Dedifferentiated amniotic fluid mesenchymal stem cell (primary cell): ENCODE measurements at regions not wholly inside any gene's neighbourhood (a gene's known extent, or its start where the extent isn't known, plus 50 kb on each side); places are given as distances from the start of the nearest gene placed in this dataset.
A peak's percentile ranks its signal among the peaks of the same experiment; 100 is the strongest.
"Not testable (repeated sequence)": the region's sequence is repeated elsewhere in the genome, so short reads cannot be mapped to it uniquely, and the experiment has no call there.

ENCODE experiments used
- DNase-seq: peaks from one replicate; pipeline ENCODE4 v3.0.0-alpha.2; 2016; ENCODE audit errors: extremely low spot score

DNA sequence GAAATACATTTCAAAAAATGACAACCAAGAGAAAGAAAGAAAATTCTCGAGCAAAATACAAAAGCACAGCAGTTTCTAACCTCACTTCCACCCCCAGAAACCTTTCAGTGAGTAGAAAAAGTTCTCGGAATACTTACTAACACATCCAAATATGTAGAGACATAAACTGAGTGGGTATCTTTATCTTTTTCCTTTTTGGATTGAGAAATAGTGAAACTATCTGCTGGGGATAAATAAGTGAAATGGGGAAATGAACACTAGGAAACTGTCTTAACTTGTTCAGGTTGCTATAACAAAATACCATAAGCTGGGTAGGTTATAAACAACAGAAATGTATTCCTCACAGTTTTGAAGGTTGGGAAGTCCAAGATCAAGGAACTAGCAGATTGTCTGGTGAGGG is 72.0 kb downstream of the VCAM1 start:
- DNase-seq: no peak

DNA sequence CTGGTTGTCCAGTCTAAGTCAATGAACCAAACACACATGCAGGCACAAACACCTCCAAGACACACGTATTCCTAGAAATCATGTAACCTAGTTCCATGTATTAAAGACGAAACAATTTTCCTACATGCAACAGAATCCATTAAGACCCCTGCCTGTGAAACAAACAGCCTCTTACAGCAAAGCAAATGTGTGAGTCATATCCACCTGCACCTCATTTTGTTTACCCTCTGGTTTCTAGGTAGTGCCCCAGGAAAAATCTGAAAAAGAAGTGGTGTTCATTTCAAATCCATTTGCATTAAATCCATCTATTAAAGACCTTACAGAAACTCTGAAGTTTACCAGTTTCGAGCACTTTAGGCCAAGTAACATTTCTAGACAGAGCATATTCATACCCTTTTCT is 74.1 kb downstream of the VCAM1 start:
- DNase-seq: no peak

DNA sequence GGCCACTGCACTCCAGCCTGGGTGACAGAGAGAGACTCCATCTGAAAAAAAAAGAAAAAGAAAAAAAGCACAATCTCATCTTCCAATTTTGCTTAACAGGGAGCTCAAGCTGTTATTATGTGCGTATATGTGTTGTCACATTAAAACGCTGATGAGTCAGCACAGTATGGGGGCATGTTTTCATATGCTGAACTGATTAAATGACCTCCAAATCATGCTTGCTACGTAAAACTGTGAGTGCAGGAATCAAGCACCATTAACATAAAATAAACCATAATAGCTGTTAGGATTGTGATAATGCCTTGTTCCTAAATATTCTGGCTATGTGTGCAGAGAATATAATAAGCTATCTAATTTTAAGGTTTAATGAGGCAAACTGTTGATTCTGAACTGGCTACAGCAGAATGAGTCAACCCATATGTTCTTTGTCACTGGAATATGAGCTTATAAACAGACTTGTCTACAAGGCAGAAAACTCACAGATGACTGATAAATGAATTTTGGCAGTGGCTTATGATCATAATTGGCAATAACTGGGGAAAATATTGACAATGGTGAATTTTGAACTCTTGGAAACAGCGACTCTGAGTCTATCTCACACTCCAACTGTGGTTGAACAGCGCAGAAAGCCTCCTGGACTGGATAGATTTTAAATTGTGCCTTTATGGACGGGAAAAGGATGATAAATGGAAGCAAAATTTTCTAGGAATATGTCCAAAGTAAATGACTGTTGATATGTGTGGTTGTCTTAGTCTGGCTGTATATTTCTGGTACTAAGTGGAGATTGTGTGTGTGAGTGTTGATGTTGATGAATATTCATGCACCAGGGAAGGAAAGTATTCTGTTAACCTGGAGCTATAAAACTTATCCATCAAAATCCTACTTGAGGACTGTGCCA is 75.5 kb downstream of the VCAM1 start:
- DNase-seq: no peak

DNA sequence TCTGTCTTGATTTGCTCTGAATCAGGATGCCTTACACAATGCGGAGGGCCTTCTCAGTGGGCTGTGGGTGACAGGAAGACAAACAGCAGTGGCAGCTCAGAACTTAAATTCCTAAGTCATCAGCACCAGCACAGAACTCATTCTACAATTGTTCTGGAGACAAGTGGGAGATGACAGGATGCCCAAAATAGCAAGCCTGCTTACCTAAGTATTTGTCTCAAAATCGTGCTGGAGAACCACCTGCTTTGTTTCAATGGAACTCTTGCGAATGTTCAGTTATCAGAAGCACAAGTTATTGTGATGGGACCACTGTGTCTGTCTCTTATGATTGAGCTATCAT is 76.1 kb downstream of the VCAM1 start:
- no peak for DNase-seq

DNA sequence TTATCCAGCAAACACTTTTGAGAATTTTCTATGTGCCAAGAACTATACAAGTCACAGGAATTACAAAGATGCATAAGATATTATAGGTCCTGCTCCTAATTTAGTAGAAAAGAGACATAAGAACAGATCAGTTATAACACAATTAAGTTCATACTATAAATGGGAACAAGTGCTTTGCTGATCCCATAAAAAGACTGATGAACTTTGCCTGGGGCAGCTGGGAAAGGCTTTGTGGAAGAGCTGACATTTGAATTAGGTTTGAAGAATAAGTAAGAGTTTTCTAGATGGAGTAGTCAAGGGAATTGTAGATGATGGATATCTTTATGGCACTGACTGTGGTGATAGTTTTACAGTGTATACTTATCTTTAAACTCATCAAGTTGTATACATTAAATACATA is 76.5 kb downstream of the VCAM1 start:
- no peak for DNase-seq

DNA sequence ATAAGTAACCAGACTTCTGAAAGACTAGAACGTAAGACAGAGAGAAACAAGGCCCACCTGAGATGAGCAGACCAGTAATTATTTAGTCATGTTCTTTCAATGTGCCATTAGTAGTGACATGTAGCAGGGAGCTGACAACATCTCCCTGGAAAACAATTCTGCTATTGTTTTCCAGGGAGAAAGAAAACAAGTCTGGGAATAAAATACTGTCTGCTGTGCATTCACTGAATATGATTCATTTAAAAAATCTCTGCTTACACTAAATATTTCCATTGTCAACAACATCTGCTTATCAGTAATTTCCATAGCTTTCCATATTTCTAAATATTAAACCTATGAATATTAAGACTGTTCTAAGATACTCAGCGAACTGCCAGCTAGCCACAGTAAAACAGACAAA is 80.0 kb downstream of the VCAM1 start:
- no peak for DNase-seq

DNA sequence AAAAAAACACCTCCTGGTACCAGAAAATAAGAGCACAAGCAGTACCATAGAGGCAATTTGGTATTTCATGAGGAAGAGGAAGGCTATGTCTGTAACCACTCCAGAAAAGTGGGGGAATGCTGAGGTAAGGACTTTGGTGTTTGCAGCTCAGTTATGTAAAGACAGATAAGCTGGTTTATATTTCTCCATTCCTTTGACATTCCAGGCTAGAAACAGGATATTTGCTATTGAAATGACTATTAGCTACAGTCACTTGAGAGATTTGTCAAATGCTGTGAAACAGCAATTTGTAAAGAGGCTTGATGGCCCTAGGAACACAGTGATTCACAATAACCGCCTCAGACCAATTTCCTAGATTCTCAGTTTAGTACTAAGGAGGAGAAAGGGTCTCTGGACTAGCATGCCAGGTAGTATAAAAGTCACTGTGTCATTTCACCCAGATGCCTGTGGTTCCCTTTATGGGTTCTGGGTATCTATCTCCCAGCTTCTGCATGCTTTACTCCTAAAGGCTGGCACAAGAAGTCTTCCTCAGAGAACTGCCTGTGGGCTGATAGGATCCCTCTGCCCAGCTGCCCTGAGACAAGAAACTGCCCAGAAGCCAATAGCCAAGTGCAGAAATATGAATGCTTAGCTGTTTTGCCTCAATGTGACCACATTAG is 80.5 kb downstream of the VCAM1 start:
- peak; percentile 52 for DNase-seq

DNA sequence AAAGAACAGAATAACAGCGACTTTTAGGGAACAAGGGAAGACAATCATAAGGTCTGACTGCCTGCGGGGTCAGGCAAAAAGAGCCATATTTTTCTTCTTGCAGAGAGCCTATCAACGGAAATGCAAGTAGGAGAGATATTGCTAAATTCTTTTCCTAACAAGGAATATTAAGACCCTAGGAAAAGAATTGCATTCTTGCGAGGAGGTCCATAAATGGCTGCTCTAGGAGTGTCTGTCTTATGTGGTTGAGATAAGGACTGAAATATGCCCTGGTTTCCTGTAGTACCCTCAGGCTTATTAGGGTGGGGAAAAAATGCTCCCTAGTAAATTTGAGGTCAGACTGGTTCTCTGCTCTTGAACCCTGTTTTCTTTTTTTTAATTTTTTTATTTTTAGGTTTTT is 81.7 kb downstream of the VCAM1 start:
- DNase-seq: not testable (repeated sequence)

DNA sequence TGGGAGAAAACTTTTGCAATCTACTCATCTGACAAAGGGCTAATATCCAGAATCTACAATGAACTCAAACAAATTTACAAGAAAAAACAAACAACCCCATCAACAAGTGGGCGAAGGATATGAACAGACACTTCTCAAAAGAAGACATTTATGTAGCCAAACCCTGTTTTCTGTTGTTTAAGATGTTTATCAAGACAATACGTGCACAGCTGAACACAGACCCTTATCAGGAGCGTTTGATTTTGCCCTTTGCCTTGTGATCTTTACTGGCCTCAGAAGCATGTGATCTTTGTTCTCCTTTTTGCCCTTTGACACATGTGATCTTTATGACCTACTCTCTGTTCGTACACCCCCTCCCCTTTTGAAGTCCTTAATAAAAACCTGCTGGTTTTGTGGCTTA is 83.7 kb downstream of the VCAM1 start:
- not testable (repeated sequence) for DNase-seq

DNA sequence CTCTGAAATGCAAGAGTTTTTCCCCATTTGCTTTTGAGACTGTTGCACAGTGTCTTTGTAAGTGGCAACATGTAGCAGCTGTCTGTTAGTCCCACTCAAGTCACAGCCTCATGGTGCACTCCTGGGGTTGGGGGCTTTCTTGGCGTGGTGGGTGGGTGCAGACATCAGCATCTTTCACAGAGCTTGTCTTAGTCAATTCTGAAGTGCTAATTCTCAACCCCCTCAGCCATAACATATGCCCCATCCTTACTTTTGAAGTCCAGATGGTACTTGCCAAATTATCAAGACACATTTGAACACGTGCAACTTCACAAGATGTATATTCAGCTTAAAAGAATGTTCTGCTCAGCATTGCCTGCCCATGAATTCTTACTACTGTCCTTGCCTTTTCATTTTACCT is 87.1 kb downstream of the VCAM1 start:
- DNase-seq: no peak

DNA sequence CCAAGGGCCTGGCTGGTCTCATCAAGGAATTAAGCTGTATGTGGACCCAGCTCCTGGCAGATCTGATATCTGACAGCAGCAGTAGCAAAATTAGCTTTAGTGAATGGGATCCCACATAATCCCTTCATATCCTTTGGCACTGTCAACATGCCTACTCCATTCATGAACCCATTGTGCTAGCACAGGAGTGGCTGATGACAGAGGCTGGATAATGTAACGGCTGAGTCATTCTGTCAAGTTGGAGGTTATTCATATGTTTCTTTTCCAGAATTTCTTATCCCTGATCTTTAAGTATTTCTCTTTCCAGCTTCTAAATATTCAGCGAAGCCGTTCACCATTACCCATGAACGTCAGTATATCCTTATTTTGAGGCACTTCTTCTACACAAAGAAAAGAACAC is 84.3 kb downstream of the EXTL2 start:
- no peak for DNase-seq

DNA sequence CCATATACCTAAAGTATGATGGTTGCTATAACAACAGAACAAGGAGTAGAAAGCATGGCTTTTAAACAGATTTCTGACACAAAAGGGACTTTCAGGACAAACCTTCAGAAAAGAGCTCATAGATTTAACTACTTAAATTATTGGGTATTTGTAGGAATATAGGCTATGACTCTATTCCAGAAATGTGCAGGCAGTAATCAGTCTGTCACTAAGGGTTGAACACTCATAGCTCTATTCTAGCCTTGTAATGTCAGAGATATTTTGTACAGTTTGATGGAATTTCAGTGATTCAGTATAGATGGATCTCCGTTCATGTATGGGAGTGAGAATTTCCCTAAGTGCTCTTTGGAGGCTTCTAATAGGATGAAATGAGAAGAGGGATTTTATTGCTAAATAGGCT is 82.8 kb downstream of the EXTL2 start:
- DNase-seq: no peak

DNA sequence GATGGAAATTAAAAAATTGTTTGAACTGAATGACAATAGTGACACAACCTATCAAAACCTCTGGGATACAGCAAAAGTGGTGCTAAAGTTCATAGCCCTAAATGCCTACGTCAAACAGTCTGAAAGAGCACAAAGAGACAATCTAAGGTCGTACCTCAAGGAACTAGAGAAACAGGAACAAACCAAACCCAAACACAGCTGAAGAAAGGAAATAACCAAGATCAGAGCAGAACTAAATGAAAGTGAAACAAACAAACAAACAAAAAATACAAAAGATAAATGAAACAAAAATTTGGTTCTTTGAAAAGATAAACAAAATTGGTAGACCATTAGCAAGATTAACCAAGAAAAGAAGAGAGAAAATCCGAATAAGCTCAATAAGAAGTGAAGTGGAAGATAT is 79.7 kb downstream of the EXTL2 start:
- not testable (repeated sequence) for DNase-seq

DNA sequence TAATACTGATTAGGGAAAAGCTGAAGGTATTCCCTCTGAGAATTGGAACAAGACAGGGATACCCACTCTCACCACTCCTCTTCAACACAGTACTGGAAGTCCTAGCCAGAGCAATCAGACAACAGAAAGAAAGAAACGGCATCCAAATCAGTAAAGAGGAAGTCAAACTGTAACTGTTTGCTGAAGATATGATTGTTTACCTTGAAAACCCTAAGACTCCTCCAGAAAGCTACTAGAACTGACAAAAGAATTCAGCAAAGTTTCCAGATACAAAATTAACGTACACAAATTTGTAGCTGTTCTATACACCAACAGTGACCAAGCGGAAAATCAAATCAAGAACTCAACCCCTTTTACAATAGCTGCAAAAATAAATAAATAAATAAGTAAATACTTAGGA is 78.6 kb downstream of the EXTL2 start:
- DNase-seq: no peak

DNA sequence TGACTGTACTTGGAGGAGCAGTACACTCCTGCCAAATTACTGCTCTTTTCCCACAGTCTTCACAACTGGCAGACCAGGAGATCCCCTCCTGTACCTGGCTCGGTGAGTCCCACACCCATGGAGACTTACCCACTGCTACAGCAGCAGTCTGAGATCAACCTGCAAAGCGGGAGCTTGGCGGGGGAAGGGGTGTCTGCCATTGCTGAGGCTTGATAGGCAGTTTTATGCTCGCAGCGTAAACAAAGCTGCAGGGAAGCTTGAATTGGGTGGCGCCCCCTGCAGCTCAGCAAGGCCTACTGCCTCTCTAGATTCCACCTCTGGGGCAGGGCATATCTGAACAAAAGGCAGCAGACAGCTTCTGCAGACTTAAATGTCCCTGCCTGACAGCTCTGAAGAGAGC is 74.4 kb downstream of the EXTL2 start:
- DNase-seq: not testable (repeated sequence)

DNA sequence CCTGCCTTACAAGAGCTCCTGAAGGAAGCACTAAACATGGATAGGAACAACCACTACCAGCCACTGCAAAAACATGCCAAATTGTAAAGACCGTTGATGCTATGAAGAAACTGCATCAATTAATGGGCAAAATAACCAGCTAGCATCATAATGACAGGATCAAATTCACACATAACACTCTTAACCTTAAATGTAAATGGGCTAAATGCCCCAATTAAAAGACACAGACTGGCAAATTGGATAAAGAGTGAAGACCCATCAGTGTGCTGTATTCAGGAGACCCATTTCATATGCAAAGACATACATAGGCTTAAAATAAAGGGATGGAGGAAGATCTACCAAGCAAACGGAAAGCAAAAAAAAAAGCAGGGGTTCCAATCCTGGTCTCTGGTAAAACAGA is 72.7 kb downstream of the EXTL2 start:
- DNase-seq: not testable (repeated sequence)
